ENCODE measurements at regions not wholly inside any gene's neighbourhood (a gene's known extent, or its start where the extent isn't known, plus 50 kb on each side); places are given as distances from the start of the nearest gene placed in this dataset.
"Not testable (repeated sequence)": the region's sequence is repeated elsewhere in the genome, so short reads cannot be mapped to it uniquely, and the experiment has no call there.

- no peak overlapping the region for H3K4me3 ChIP-seq (ENCODE audit: low read depth, low read length)
- no peak for TF ChIP-seq CTCF (IDR thresholded peaks at IDR 0.05; ENCODE audit: control insufficient read depth, extremely low read depth, insufficient read depth)
- peak; percentile 17 for DNase-seq (ENCODE audit: low read depth)
Measured at GRCh38 chr1:159641221-159641620, 53.6 kb downstream of the APCS start.

GRCh38 chr1:159646687-159647086, 59.1 kb downstream of the APCS start:
- no peak for TF ChIP-seq CTCF (IDR thresholded peaks at IDR 0.05; ENCODE audit: control insufficient read depth, extremely low read depth, insufficient read depth)
- DNase-seq (ENCODE audit: low read depth): no peak

GRCh38 chr1:159647616-159648015, 60.0 kb downstream of the APCS start:
- TF ChIP-seq CTCF (IDR thresholded peaks at IDR 0.05; ENCODE audit: control insufficient read depth, extremely low read depth, insufficient read depth): no peak
- DNase-seq (ENCODE audit: low read depth): no peak
- H3K4me3 ChIP-seq (ENCODE audit: low read depth, low read length): no peak overlapping the region

More at GRCh38 chr1:159646687-159647086, 59.1 kb downstream of the APCS start:
- H3K4me3 ChIP-seq (ENCODE audit: low read depth, low read length): no peak overlapping the region

- no peak for TF ChIP-seq CTCF (IDR thresholded peaks at IDR 0.05; ENCODE audit: control insufficient read depth, extremely low read depth, insufficient read depth)
- DNase-seq (ENCODE audit: low read depth): no peak
- H3K4me3 ChIP-seq (ENCODE audit: low read depth, low read length): no peak overlapping the region
Measured at GRCh38 chr1:159652506-159652905, 61.9 kb downstream of the CRP start.

- DNase-seq (ENCODE audit: low read depth): no peak
- TF ChIP-seq CTCF (IDR thresholded peaks at IDR 0.05; ENCODE audit: control insufficient read depth, extremely low read depth, insufficient read depth): no peak
- no peak overlapping the region for H3K4me3 ChIP-seq (ENCODE audit: low read depth, low read length)
Measured at GRCh38 chr1:159653201-159653600, 61.2 kb downstream of the CRP start.

- H3K4me3 ChIP-seq (ENCODE audit: low read depth, low read length); DNase-seq (ENCODE audit: low read depth): not testable (repeated sequence)
Measured at GRCh38 chr1:159657477-159657876, 56.9 kb downstream of the CRP start.

Measured in LNCaP clone FGC (cell line).